ENCODE measurements at regions not wholly inside any gene's neighbourhood (a gene's known extent, or its start where the extent isn't known, plus 50 kb on each side); places are given as distances from the start of the nearest gene placed in this dataset.

- DNase-seq, result no peak
These were observed 381.2 kb downstream of the LPIN1 start for GRCh38 chr2:12127638-12128037.

- DNase-seq, result no peak
These were observed 385.5 kb downstream of the LPIN1 start for GRCh38 chr2:12131975-12132374.

GRCh38 chr2:12141618-12142258 lies 395.3 kb downstream of the LPIN1 start:
- no peak for DNase-seq

GRCh38 chr2:12151716-12152115 lies 405.3 kb downstream of the LPIN1 start:
- DNase-seq, result no peak

GRCh38 chr2:12152888-12153287 lies 406.5 kb downstream of the LPIN1 start:
- DNase-seq, result no peak

GRCh38 chr2:12155303-12156051 lies 409.0 kb downstream of the LPIN1 start:
- peak; percentile 59 for DNase-seq

- DNase-seq, result no peak
These were observed 409.9 kb downstream of the LPIN1 start for GRCh38 chr2:12156349-12156748.

GRCh38 chr2:12161085-12161484 lies 414.7 kb downstream of the LPIN1 start:
- no peak for DNase-seq

- DNase-seq, result no peak
These were observed 416.1 kb downstream of the LPIN1 start for GRCh38 chr2:12162269-12163247.

- DNase-seq, result no peak
These were observed 417.4 kb downstream of the LPIN1 start for GRCh38 chr2:12163866-12164265.

- DNase-seq, result no peak
These were observed 418.3 kb downstream of the LPIN1 start for GRCh38 chr2:12164689-12165088.

- no peak for DNase-seq
These were observed 421.3 kb downstream of the LPIN1 start for GRCh38 chr2:12167525-12168317.

GRCh38 chr2:12168354-12168753 lies 421.9 kb downstream of the LPIN1 start:
- DNase-seq, result no peak

GRCh38 chr2:12168791-12169388 lies 422.5 kb downstream of the LPIN1 start:
- DNase-seq, result no peak

- peak; percentile 44 for DNase-seq
These were observed 423.3 kb downstream of the LPIN1 start for GRCh38 chr2:12169721-12170120.

- DNase-seq, result no peak
These were observed 423.7 kb downstream of the LPIN1 start for GRCh38 chr2:12170121-12170520.

GRCh38 chr2:12173271-12173942 lies 427.0 kb downstream of the LPIN1 start:
- no peak for DNase-seq

- DNase-seq, result no peak
These were observed 427.5 kb downstream of the LPIN1 start for GRCh38 chr2:12173943-12174340.

- DNase-seq, result no peak
These were observed 428.9 kb downstream of the LPIN1 start for GRCh38 chr2:12175323-12175722.

GRCh38 chr2:12176623-12177454 lies 430.4 kb downstream of the LPIN1 start:
- peak; percentile 68 for DNase-seq
